ENCODE measurements at regions not wholly inside any gene's neighbourhood (a gene's known extent, or its start where the extent isn't known, plus 50 kb on each side); places are given as distances from the start of the nearest gene placed in this dataset.

DNA sequence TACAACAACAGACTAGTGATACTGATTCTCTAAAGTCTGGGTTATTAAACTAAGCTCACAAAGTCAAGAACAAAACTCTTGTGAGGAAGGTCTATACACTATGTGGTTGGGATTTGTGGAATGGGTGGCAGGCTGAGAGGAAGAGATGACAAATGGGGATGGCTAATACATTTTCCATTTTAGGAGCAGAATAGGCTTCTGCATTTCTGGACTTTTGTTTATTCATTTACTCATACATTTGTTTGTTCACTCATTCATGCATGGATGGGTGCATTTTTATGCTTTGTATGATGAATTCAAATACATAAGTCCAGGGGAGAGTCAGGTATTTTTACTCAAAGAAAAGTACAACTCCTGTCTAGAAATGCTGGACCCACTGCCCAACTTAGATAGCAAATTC lies 637.4 kb upstream of the CDH2 start:
- Histone ChIP-seq H3K4me3 (ENCODE audit: low read depth, low read length) (no peak overlapping the region), H3K4me1 (ENCODE audit: insufficient read depth) (no peaks in the 10 kb centered on the region), H3K36me3 (ENCODE audit: insufficient read depth) (no peaks in the 10 kb centered on the region), H3K27ac (ENCODE audit: low read depth) (no peak overlapping the region)
- DNase-seq (ENCODE audit: extremely low spot score) = no peak

DNA sequence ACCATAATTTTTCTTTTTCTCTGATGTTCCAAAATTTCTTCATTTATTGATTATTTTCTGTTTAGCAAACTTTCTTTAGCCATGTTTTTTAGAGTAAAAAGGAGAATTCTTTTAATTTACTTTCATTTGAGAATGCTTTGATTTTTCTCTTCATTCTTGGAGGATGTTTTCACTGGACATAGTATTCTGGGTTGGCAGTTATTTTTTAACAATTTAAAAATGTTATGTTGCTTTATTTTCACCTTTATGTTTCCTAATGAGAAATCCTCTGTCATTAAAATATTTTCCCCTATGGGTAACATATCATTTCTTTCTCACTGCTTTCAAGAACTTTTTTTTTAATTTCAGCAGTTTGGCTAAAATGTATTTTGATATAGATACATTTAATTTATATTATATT lies 631.4 kb upstream of the CDH2 start:
- no peak overlapping the region for H3K4me3 ChIP-seq (ENCODE audit: low read depth, low read length)
- no peak for DNase-seq (ENCODE audit: extremely low spot score)
- H3K36me3 ChIP-seq (ENCODE audit: insufficient read depth) = no peaks in the 10 kb centered on the region
- H3K4me1 ChIP-seq (ENCODE audit: insufficient read depth) = no peaks in the 10 kb centered on the region
- no peak overlapping the region for H3K27ac ChIP-seq (ENCODE audit: low read depth)

DNA sequence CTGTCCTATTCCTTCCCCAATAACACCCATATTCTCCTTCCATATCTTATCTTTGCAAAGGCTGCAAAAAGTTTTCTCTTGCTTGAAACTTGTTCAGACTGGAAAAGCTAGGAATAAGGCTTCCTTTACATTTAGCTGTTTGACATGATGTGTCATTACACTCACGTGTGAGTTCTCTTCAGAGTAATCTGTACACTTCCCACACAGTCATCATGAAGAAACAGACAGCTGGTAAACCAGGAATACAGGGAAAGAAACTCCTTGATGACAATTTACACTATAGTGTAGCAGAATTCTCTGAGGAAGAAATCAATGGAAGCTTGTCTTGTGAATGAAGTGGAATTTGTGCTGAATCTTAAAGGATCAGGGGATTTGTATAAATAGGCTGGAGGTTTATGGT lies 628.6 kb upstream of the CDH2 start:
- no peaks in the 10 kb centered on the region for H3K4me1 ChIP-seq (ENCODE audit: insufficient read depth)
- H3K4me3 ChIP-seq (ENCODE audit: low read depth, low read length) = no peak overlapping the region
- no peak for DNase-seq (ENCODE audit: extremely low spot score)
- H3K36me3 ChIP-seq (ENCODE audit: insufficient read depth) = no peaks in the 10 kb centered on the region
- 46% methylated on average over 1 of the region's 1 CpG for WGBS
- H3K27ac ChIP-seq (ENCODE audit: low read depth) = no peak overlapping the region

GRCh38 chr18:28804512-28805202 lies 627.7 kb upstream of the CDH2 start:
- DNase-seq (ENCODE audit: extremely low spot score) = no peak

DNA sequence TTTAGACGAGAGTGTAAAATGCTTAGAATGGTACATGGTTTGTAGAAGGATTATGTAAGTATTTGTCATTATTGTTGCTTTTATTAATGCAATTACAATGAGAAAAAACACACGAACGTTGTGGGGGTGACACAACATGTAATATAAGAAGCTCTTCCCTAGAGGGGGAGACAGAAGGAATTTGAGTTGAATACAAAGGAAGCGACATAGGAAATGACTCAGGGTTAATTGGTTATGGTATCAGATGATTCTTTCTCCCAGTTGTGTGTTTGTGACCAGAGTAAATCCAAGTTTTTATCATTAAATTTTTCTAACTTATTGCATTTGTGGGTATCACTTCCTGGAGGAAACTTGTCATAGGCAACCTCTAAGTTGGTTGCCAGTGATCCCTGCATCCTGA lies 625.6 kb upstream of the CDH2 start:
- no peak overlapping the region for H3K27ac ChIP-seq (ENCODE audit: low read depth)
- DNase-seq (ENCODE audit: extremely low spot score) = no peak
- WGBS = 67% methylated on average over 4 of the region's 4 CpGs
- no peaks in the 10 kb centered on the region for H3K36me3 ChIP-seq (ENCODE audit: insufficient read depth)
- H3K4me1 ChIP-seq (ENCODE audit: insufficient read depth) = no peaks in the 10 kb centered on the region
- H3K4me3 ChIP-seq (ENCODE audit: low read depth, low read length) = no peak overlapping the region

More at GRCh38 chr18:28804512-28805202, 627.7 kb upstream of the CDH2 start:
- H3K36me3 ChIP-seq (ENCODE audit: insufficient read depth) = no peaks in the 10 kb centered on the region
- H3K27ac ChIP-seq (ENCODE audit: low read depth) = no peak overlapping the region
- H3K4me1 ChIP-seq (ENCODE audit: insufficient read depth) = no peaks in the 10 kb centered on the region
- no peak overlapping the region for H3K4me3 ChIP-seq (ENCODE audit: low read depth, low read length)
- WGBS = 53% methylated on average over 6 of the region's 6 CpGs

DNA sequence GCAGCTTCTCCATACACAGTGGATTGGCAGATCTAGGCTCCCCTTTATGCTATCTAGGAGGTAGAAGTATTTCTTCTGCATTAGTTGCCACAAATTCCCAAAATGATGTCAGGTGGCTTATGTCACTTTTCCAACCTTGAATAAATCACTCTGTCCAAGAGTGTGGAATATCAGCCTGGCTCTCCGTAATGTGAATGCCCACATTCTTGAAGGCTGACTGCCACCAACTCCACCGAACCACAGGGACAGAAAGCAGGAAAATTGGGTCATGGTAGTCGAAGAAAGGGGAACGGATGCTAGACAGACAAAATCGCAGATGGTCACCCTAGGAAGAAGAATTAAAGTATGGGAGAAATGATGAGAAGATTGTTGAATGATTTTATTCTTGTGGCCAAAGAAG lies 624.9 kb upstream of the CDH2 start:
- H3K4me1 ChIP-seq (ENCODE audit: insufficient read depth) = no peaks in the 10 kb centered on the region
- no peak for DNase-seq (ENCODE audit: extremely low spot score)
- WGBS = 93% methylated on average over 5 of the region's 5 CpGs
- H3K4me3 ChIP-seq (ENCODE audit: low read depth, low read length) = no peak overlapping the region
- no peak overlapping the region for H3K27ac ChIP-seq (ENCODE audit: low read depth)
- no peaks in the 10 kb centered on the region for H3K36me3 ChIP-seq (ENCODE audit: insufficient read depth)

DNA sequence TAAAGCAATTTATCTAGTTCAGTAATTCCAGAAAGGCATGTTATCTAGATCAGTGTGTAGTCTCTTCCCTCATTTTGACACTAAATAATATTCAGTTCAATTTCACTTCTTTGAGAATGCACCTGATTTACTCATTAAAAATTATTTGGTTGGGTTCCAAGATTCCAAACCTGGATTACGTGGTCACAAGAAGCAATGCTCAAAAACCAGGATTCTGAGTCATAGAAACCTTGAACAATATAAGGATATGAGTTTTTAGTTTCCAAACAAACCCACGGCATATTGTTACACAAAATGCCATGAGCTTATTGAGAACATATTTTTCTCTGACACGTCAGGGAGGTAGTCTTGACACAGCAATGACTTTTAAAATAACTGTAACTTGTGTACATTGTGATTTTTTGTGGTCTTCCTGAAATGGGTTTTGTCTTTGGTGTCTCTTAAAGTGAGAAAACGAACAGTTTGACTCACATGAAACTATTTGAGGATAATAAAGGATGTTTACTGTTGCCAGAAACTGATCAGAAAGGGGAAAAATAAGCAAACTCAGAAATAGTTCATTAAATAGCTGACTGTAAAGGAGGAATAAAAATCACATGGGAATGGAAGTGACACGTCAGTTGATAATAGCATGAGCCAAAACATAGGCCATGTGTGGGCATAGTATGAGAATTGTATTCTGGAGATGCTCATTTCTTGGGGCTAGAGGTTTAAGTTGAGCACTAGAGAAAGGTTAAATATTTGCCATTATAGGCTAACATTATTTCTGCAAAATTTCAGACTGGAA lies 617.7 kb upstream of the CDH2 start:
- H3K4me3 ChIP-seq (ENCODE audit: low read depth, low read length) = no peak overlapping the region
- no peaks in the 10 kb centered on the region for H3K36me3 ChIP-seq (ENCODE audit: insufficient read depth)
- no peak overlapping the region for H3K27ac ChIP-seq (ENCODE audit: low read depth)
- H3K4me1 ChIP-seq (ENCODE audit: insufficient read depth) = no peaks in the 10 kb centered on the region
- no peak for DNase-seq (ENCODE audit: extremely low spot score)
- WGBS = 46% methylated on average over 5 of the region's 5 CpGs

DNA sequence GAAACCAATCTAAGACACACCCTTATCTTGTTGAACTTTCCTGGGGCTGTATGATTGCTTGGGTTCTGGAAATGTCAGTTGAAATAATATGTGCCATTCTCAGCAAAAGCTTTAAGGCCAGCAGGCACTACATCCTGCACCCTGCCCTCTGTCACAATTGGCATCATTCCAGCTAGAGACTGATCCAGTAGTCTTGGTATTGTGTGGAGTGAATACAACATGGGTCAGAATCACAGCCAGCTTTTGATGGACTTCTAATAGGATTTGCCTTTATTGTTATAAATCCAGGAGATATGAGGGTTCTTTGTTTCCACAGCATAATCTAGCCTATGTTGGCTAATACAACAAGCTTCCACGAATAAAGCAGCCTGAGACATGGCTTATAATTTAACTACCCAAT lies 617.0 kb upstream of the CDH2 start:
- Histone ChIP-seq H3K36me3 (ENCODE audit: insufficient read depth) (no peaks in the 10 kb centered on the region), H3K27ac (ENCODE audit: low read depth) (no peak overlapping the region), H3K4me1 (ENCODE audit: insufficient read depth) (no peaks in the 10 kb centered on the region), H3K4me3 (ENCODE audit: low read depth, low read length) (no peak overlapping the region)
- no peak for DNase-seq (ENCODE audit: extremely low spot score)
- 28% methylated on average over 1 of the region's 1 CpG for WGBS

- Histone ChIP-seq H3K36me3 (ENCODE audit: insufficient read depth) (no peaks in the 10 kb centered on the region), H3K4me3 (ENCODE audit: low read depth, low read length) (no peak overlapping the region), H3K27ac (ENCODE audit: low read depth) (no peak overlapping the region), H3K4me1 (ENCODE audit: insufficient read depth) (no peaks in the 10 kb centered on the region)
- no peak for DNase-seq (ENCODE audit: extremely low spot score)
- whole genome bisulfite sequencing = 74% methylated on average over 4 of the region's 4 CpGs
These were observed 615.6 kb upstream of the CDH2 start for GRCh38 chr18:28792404-28793086.

GRCh38 chr18:28791101-28791500 lies 614.2 kb upstream of the CDH2 start:
- no peak for DNase-seq (ENCODE audit: extremely low spot score)
- WGBS = 75% methylated on average over 2 of the region's 2 CpGs
- Histone ChIP-seq H3K4me1 (ENCODE audit: insufficient read depth) (no peaks in the 10 kb centered on the region), H3K4me3 (ENCODE audit: low read depth, low read length) (no peak overlapping the region), H3K36me3 (ENCODE audit: insufficient read depth) (no peaks in the 10 kb centered on the region), H3K27ac (ENCODE audit: low read depth) (no peak overlapping the region)

- Histone ChIP-seq H3K4me1 (ENCODE audit: insufficient read depth) (no peaks in the 10 kb centered on the region), H3K4me3 (ENCODE audit: low read depth, low read length) (no peak overlapping the region), H3K36me3 (ENCODE audit: insufficient read depth) (no peaks in the 10 kb centered on the region), H3K27ac (ENCODE audit: low read depth) (no peak overlapping the region)
- WGBS = 55% methylated on average over 5 of the region's 5 CpGs
- DNase-seq (ENCODE audit: extremely low spot score) = no peak
These were observed 612.6 kb upstream of the CDH2 start for GRCh38 chr18:28789502-28789901.

DNA sequence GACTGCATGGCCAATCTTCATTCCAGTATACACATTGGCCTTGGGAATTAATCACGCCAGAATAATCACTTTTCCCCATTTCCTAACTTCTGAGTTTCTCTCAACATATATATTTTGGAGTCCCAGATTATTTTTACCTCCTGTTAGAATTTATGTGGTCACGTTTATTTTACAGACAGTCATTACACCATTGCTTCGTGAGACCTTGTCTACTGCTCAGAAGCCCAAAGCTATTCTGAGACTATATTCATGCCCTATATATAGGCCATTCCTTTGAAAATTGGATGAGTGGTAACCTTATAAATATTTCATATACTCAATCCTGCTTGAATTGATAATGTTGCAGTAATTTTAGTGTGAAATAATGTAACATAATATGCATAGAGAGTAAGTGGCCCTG lies 610.0 kb upstream of the CDH2 start:
- WGBS = 42% methylated on average over 3 of the region's 3 CpGs
- no peak for DNase-seq (ENCODE audit: extremely low spot score)

GRCh38 chr18:28781616-28782362 lies 604.9 kb upstream of the CDH2 start:
- Histone ChIP-seq H3K4me3 (ENCODE audit: low read depth, low read length) (no peak overlapping the region), H3K27ac (ENCODE audit: low read depth) (no peak overlapping the region), H3K4me1 (ENCODE audit: insufficient read depth) (no peaks in the 10 kb centered on the region), H3K36me3 (ENCODE audit: insufficient read depth) (no peaks in the 10 kb centered on the region)
- WGBS = 37% methylated on average over 4 of the region's 4 CpGs
- DNase-seq (ENCODE audit: extremely low spot score) = no peak

More for the DNA sequence above, 610.0 kb upstream of the CDH2 start:
- Histone ChIP-seq H3K4me1 (ENCODE audit: insufficient read depth) (no peaks in the 10 kb centered on the region), H3K4me3 (ENCODE audit: low read depth, low read length) (no peak overlapping the region), H3K36me3 (ENCODE audit: insufficient read depth) (no peaks in the 10 kb centered on the region), H3K27ac (ENCODE audit: low read depth) (no peak overlapping the region)
